MM.1S (cell line): ENCODE measurements at regions not wholly inside any gene's neighbourhood (a gene's known extent, or its start where the extent isn't known, plus 50 kb on each side); places are given as distances from the start of the nearest gene placed in this dataset.

Source experiments
- CTCF ChIP-seq: fragments of 300-600 bp; sonication (generic); IDR thresholded peaks from 2 replicates; pipeline ENCODE4 v1.5.1; 2016; ENCODE audit warnings: antibody characterized with exemption, low read length, mixed read lengths
- EZH2phosphoT487 ChIP-seq: fragments of 300-600 bp; sonication (generic); IDR thresholded peaks from 2 replicates; pipeline ENCODE4 v1.6.1; 2018; ENCODE audit warnings: antibody characterized with exemption, low read length

GRCh38 chr14:38629412-38629811, 373.5 kb upstream of the CLEC14A start:
- TF ChIP-seq CTCF (no peak), EZH2phosphoT487 (no peak)
